ENCODE measurements at regions not wholly inside any gene's neighbourhood (a gene's known extent, or its start where the extent isn't known, plus 50 kb on each side); places are given as distances from the start of the nearest gene placed in this dataset.
"Not testable (repeated sequence)": the region's sequence is repeated elsewhere in the genome, so short reads cannot be mapped to it uniquely, and the experiment has no call there.

DNA sequence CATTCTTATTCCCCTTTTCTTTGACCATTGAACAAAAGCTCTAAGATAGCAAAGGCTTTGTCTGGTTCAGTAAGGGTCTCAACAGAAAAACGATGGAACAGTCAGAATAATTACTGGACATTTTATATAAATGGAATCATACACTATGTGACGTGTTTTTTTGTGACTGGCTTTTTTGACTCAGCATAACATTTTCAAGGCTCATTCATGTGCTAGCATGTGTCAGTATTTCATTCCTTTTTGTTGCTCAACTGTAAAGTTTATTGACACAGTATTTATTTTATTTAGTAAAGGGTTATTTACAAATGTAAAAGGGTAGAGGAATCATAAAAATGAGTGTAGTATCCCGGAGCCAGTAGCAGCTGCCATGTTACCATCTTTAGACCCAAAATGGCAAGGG, 226.2 kb downstream of the CDRT15L2 start:
- H3K27ac ChIP-seq (ENCODE audit: low read depth in 1 of 2, low read length in 1 of 2) = no peak overlapping the region
- DNase-seq (no peak), ATAC-seq (ENCODE audit: insufficient read depth, low FRiP score) (no peak)
- 74 to 80% methylated on average over 3 of the region's 3 CpGs for WGBS, 2 donors
- no peaks in the 10 kb centered on the region for H3K36me3 ChIP-seq (ENCODE audit: control insufficient read depth in 4 of 4, insufficient read depth in 4 of 4, low read length in 4 of 4)
- H3K27me3 ChIP-seq (ENCODE audit: control insufficient read depth in 3 of 3, insufficient read depth in 3 of 3, low read length in 2 of 3) = no peaks in the 10 kb centered on the region
- no peaks in the 10 kb centered on the region for H3K4me1 ChIP-seq (ENCODE audit: control insufficient read depth in 5 of 5, insufficient read depth in 5 of 5, low read length in 5 of 5)
- TF ChIP-seq, protein P1, sequence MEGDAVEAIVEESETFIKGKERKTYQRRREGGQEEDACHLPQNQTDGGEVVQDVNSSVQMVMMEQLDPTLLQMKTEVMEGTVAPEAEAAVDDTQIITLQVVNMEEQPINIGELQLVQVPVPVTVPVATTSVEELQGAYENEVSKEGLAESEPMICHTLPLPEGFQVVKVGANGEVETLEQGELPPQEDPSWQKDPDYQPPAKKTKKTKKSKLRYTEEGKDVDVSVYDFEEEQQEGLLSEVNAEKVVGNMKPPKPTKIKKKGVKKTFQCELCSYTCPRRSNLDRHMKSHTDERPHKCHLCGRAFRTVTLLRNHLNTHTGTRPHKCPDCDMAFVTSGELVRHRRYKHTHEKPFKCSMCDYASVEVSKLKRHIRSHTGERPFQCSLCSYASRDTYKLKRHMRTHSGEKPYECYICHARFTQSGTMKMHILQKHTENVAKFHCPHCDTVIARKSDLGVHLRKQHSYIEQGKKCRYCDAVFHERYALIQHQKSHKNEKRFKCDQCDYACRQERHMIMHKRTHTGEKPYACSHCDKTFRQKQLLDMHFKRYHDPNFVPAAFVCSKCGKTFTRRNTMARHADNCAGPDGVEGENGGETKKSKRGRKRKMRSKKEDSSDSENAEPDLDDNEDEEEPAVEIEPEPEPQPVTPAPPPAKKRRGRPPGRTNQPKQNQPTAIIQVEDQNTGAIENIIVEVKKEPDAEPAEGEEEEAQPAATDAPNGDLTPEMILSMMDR (IDR thresholded peaks at IDR 0.05; ENCODE audit: control extremely low read depth, extremely low read depth) = no peak
- H3K9ac ChIP-seq (ENCODE audit: insufficient read depth in 1 of 2, low read length in 2 of 2) = no peak overlapping the region
- no peak overlapping the region for H3K4me3 ChIP-seq
- H3K9me3 ChIP-seq (ENCODE audit: control insufficient read depth in 4 of 4, insufficient read depth in 3 of 4, low read length in 3 of 4) = peaks cover 0 to 6% (median under 1%) of the 10 kb centered on the region in 4 donors

DNA sequence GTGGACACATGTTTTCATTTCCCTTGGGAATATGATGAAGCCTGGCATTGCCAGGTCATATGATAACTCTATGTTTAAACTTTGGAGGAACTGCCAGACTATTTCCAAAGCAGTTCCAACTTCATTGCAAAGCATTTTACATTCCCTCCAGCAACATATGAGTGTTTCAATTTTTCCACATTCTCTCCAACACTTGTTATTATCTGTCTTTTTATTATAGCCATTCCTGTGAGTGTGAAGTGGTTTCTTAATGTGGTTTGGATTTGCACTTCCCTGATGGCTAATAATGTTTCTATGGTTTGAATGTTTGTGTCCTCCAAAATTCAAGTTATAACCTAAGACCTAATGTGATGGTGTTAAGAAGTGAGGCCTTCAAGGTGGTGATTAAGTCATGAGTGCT, 228.0 kb downstream of the CDRT15L2 start:
- DNase-seq; H3K36me3 ChIP-seq (ENCODE audit: control insufficient read depth in 4 of 4, insufficient read depth in 4 of 4, low read length in 4 of 4); H3K27me3 ChIP-seq (ENCODE audit: control insufficient read depth in 3 of 3, insufficient read depth in 3 of 3, low read length in 2 of 3); H3K9me3 ChIP-seq (ENCODE audit: control insufficient read depth in 4 of 4, insufficient read depth in 3 of 4, low read length in 3 of 4); ATAC-seq (ENCODE audit: insufficient read depth, low FRiP score); H3K4me1 ChIP-seq (ENCODE audit: control insufficient read depth in 5 of 5, insufficient read depth in 5 of 5, low read length in 5 of 5); H3K9ac ChIP-seq (ENCODE audit: insufficient read depth in 1 of 2, low read length in 2 of 2); H3K4me3 ChIP-seq; H3K27ac ChIP-seq (ENCODE audit: low read depth in 1 of 2, low read length in 1 of 2): not testable (repeated sequence)

DNA sequence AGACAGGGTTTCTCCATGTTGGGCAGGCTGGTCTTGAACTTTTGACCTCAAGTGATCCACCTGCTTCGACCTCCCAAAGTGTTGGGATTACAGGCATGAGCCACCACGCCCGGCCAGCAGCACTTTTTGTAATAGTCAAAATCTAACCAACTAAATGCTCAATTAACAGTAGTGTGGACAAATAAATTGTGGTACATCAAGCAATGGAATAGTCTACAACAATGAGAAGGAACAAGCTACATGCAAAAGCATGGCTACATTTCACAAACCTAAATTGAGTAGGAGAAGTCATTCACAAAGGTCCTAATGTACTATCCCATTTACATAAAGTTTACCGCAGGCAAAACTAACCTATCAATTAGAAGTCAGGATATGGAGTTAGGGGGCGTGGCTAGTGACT, 227.4 kb downstream of the USP22 start:
- not testable (repeated sequence) for H3K27me3 ChIP-seq (ENCODE audit: control insufficient read depth in 3 of 3, insufficient read depth in 3 of 3, low read length in 2 of 3); H3K36me3 ChIP-seq (ENCODE audit: control insufficient read depth in 4 of 4, insufficient read depth in 4 of 4, low read length in 4 of 4); H3K9ac ChIP-seq (ENCODE audit: insufficient read depth in 1 of 2, low read length in 2 of 2); DNase-seq; H3K27ac ChIP-seq (ENCODE audit: low read depth in 1 of 2, low read length in 1 of 2); H3K9me3 ChIP-seq (ENCODE audit: control insufficient read depth in 4 of 4, insufficient read depth in 3 of 4, low read length in 3 of 4); H3K4me1 ChIP-seq (ENCODE audit: control insufficient read depth in 5 of 5, insufficient read depth in 5 of 5, low read length in 5 of 5); H3K4me3 ChIP-seq; ATAC-seq (ENCODE audit: insufficient read depth, low FRiP score)
- 91 to 95% methylated on average over 5 of the region's 5 CpGs for WGBS, 2 donors

DNA sequence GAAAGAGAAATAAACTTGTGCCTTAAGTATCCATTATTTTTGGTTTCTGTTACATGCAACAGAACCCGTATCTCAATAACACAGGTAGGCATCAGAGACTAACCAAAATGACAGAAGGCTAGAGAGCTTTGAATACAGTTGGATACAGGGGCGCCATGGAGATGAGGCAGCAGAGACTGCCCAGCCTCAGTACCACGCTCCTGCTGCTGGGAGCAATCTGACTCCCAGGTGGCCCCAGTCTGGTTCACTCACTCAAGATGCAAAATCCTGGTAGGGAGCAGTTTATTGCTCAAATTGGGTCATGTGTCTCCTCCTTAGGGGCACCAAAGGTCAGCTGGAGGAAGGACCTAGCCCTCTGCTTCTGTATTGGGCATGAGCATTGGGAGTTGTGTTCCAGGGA, 218.9 kb downstream of the USP22 start:
- no peaks in the 10 kb centered on the region for H3K27me3 ChIP-seq (ENCODE audit: control insufficient read depth in 3 of 3, insufficient read depth in 3 of 3, low read length in 2 of 3)
- no peak overlapping the region for H3K4me3 ChIP-seq
- DNase-seq = no peak
- H3K36me3 ChIP-seq (ENCODE audit: control insufficient read depth in 4 of 4, insufficient read depth in 4 of 4, low read length in 4 of 4) = no peaks in the 10 kb centered on the region
- no peak overlapping the region for H3K27ac ChIP-seq (ENCODE audit: low read depth in 1 of 2, low read length in 1 of 2)
- H3K9me3 ChIP-seq (ENCODE audit: control insufficient read depth in 4 of 4, insufficient read depth in 3 of 4, low read length in 3 of 4) = peaks cover 0 to 2% (median 0%) of the 10 kb centered on the region in 4 donors
- ATAC-seq (ENCODE audit: insufficient read depth, low FRiP score) = no peak
- TF ChIP-seq, protein P1 (IDR thresholded peaks at IDR 0.05; ENCODE audit: control extremely low read depth, extremely low read depth) = no peak
- no peaks in the 10 kb centered on the region for H3K4me1 ChIP-seq (ENCODE audit: control insufficient read depth in 5 of 5, insufficient read depth in 5 of 5, low read length in 5 of 5)
- no peak overlapping the region for H3K9ac ChIP-seq (ENCODE audit: insufficient read depth in 1 of 2, low read length in 2 of 2)
- 90 to 93% methylated on average over 3 of the region's 3 CpGs for WGBS, 2 donors

DNA sequence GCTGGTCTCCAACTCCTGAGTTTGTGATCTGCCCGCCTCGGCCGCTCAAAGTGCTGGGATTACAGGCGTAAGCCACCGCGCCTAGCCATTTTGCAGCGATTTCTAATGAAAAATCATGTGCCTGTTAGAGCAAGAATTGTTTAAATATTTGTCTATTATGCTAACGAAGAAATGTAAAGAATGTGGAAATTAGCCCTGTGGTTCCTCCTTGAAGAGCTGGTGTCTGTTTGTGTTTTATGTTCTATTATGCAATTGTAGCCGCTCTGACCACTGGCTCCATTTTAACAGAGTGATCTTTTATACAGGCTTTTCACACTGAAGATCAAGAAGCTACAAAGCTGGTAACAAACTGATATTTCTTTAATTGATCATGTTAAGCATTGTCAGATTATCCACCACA, 217.3 kb downstream of the USP22 start:
- TF ChIP-seq, protein P1 (IDR thresholded peaks at IDR 0.05; ENCODE audit: control extremely low read depth, extremely low read depth) = no peak
- peaks cover 0 to 2% (median 0%) of the 10 kb centered on the region in 4 donors for H3K9me3 ChIP-seq (ENCODE audit: control insufficient read depth in 4 of 4, insufficient read depth in 3 of 4, low read length in 3 of 4)
- DNase-seq (no peak), ATAC-seq (ENCODE audit: insufficient read depth, low FRiP score) (no peak)
- no peak overlapping the region for H3K4me3 ChIP-seq
- no peak overlapping the region for H3K9ac ChIP-seq (ENCODE audit: insufficient read depth in 1 of 2, low read length in 2 of 2)
- H3K36me3 ChIP-seq (ENCODE audit: control insufficient read depth in 4 of 4, insufficient read depth in 4 of 4, low read length in 4 of 4) = no peaks in the 10 kb centered on the region
- H3K27ac ChIP-seq (ENCODE audit: low read depth in 1 of 2, low read length in 1 of 2) = no peak overlapping the region
- no peaks in the 10 kb centered on the region for H3K27me3 ChIP-seq (ENCODE audit: control insufficient read depth in 3 of 3, insufficient read depth in 3 of 3, low read length in 2 of 3)
- 69 to 81% methylated on average over 9 of the region's 9 CpGs for WGBS, 2 donors
- no peaks in the 10 kb centered on the region for H3K4me1 ChIP-seq (ENCODE audit: control insufficient read depth in 5 of 5, insufficient read depth in 5 of 5, low read length in 5 of 5)

DNA sequence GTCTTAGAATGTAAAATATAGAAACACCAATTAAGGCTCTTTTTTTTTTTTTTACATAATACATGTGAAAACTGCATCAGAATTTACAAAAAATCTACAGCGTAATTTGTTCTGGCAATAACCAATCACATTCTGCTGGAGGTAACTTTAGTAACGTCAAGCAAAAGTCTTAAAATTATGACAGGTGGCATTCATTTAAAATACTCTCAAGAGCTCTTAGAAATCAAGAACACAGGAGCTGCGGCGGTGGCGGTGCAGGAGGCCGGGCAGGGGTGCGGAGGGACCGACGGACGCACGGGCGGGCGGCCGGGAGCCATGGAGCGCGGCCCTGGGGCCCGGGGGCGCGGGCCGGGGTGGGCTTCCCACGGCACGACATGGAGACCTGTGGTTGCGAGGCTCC, 202.4 kb downstream of the USP22 start:
- not testable (repeated sequence) for H3K36me3 ChIP-seq (ENCODE audit: control insufficient read depth in 4 of 4, insufficient read depth in 4 of 4, low read length in 4 of 4); ATAC-seq (ENCODE audit: insufficient read depth, low FRiP score); H3K4me3 ChIP-seq; H3K9me3 ChIP-seq (ENCODE audit: control insufficient read depth in 4 of 4, insufficient read depth in 3 of 4, low read length in 3 of 4); H3K27ac ChIP-seq (ENCODE audit: low read depth in 1 of 2, low read length in 1 of 2); H3K9ac ChIP-seq (ENCODE audit: insufficient read depth in 1 of 2, low read length in 2 of 2); H3K4me1 ChIP-seq (ENCODE audit: control insufficient read depth in 5 of 5, insufficient read depth in 5 of 5, low read length in 5 of 5); DNase-seq
- 13 to 30% methylated on average over 7 to 16 of the region's 23 CpGs for WGBS, 2 donors
- H3K27me3 ChIP-seq (ENCODE audit: control insufficient read depth in 3 of 3, insufficient read depth in 3 of 3, low read length in 2 of 3) = peaks cover 0 to 44% (median 16%) of the 10 kb centered on the region in 3 donors

Measured in lung (tissue), 11 donors.